HL-60 (cell line): ENCODE measurements at regions not wholly inside any gene's neighbourhood (a gene's known extent, or its start where the extent isn't known, plus 50 kb on each side); places are given as distances from the start of the nearest gene placed in this dataset.

Experiments used
- DNase-seq, 2 experiments: peaks; one replicate each; pipeline ENCODE4 v3.0.0-alpha.2; 2010 to 2020; ENCODE audit warnings: low read depth in 1 of 2, low spot score in 1 of 2
- H3K27ac ChIP-seq: fragments of 250-450 bp; sonication (Bioruptor Pico); replicated peaks from 2 replicates; pipeline ENCODE4 v1.5.1; 2020; ENCODE audit warnings: mild to moderate bottlenecking, moderate library complexity
- H3K27me3 ChIP-seq: fragments of 250-450 bp; sonication (Bioruptor Pico); 2 replicates; pipeline ENCODE4 v1.5.1; 2021; ENCODE audit warnings: mild to moderate bottlenecking, moderate library complexity; ENCODE audit not compliant: insufficient read depth, poor library complexity, severe bottlenecking
- H3K4me3 ChIP-seq: replicated peaks from 2 replicates; pipeline ENCODE4 v1.5.1; 2011; ENCODE audit warnings: mild to moderate bottlenecking, control low read depth, low read length; ENCODE audit not compliant: insufficient read depth
- CTCF ChIP-seq: IDR thresholded peaks from one replicate; pipeline ENCODE4 v1.5.1; 2011; ENCODE audit warnings: low read length, control low read depth, inconsistent platforms; ENCODE audit not compliant: insufficient read depth
- GABPA ChIP-seq: IDR thresholded peaks from 2 replicates; pipeline ENCODE4 v1.6.1; 2012; ENCODE audit warnings: low read depth
- POLR2AphosphoS5 ChIP-seq: IDR thresholded peaks from 2 replicates; pipeline ENCODE4 v1.6.1; 2012; ENCODE audit warnings: low read depth
- REST ChIP-seq: IDR thresholded peaks from 2 replicates; pipeline ENCODE4 v1.6.1; 2012; ENCODE audit warnings: low read depth; ENCODE audit not compliant: insufficient replicate concordance
- SPI1 ChIP-seq: IDR thresholded peaks from 2 replicates; pipeline ENCODE4 v1.6.1; 2012; ENCODE audit warnings: low read depth, mild to moderate bottlenecking, borderline replicate concordance

- DNase-seq = no peak
- H3K27ac ChIP-seq = no peak overlapping the region
- TF ChIP-seq GABPA (no peak), REST (no peak), POLR2AphosphoS5 (no peak), SPI1 (no peak), CTCF (no peak)
- no peaks in the 10 kb centered on the region for H3K27me3 ChIP-seq
- no peak overlapping the region for H3K4me3 ChIP-seq
Observed at GRCh38 chr9:109855540-109855939, 75.5 kb downstream of the PALM2AKAP2 start.

- no peak overlapping the region for H3K4me3 ChIP-seq
- no peak for DNase-seq
- H3K27ac ChIP-seq = no peak overlapping the region
- no peak for TF ChIP-seq GABPA
- TF ChIP-seq SPI1 = no peak
- no peak for TF ChIP-seq CTCF
- no peak for TF ChIP-seq REST
- H3K27me3 ChIP-seq = no peaks in the 10 kb centered on the region
Observed at GRCh38 chr9:109856785-109857184, 76.8 kb downstream of the PALM2AKAP2 start.

- Histone ChIP-seq H3K27me3 (no peaks in the 10 kb centered on the region), H3K4me3 (no peak overlapping the region), H3K27ac (no peak overlapping the region)
- DNase-seq = no peak
- no peak for TF ChIP-seq GABPA
- TF ChIP-seq CTCF = no peak
- no peak for TF ChIP-seq SPI1
- no peak for TF ChIP-seq REST
- no peak for TF ChIP-seq POLR2AphosphoS5
Observed at GRCh38 chr9:109857336-109857735, 77.3 kb downstream of the PALM2AKAP2 start.
